ENCODE measurements at regions not wholly inside any gene's neighbourhood (a gene's known extent, or its start where the extent isn't known, plus 50 kb on each side); places are given as distances from the start of the nearest gene placed in this dataset.

GRCh38 chr5:133905424-133905823, 63.0 kb downstream of the C5orf15 start:
- no peaks in the 10 kb centered on the region for H3K9me3 ChIP-seq
- no peak for DNase-seq
- no peaks in the 10 kb centered on the region for H3K27me3 ChIP-seq
- no peaks in the 10 kb centered on the region for H3K36me3 ChIP-seq
- H3K4me3 ChIP-seq: no peak overlapping the region

- no peak for DNase-seq
- no peaks in the 10 kb centered on the region for H3K9me3 ChIP-seq
- H3K27me3 ChIP-seq: no peaks in the 10 kb centered on the region
- no peak overlapping the region for H3K4me3 ChIP-seq
- H3K36me3 ChIP-seq: no peaks in the 10 kb centered on the region
Observed at GRCh38 chr5:133904641-133905040, 63.8 kb downstream of the C5orf15 start.

GRCh38 chr5:133902511-133903118, 65.8 kb downstream of the C5orf15 start:
- Histone ChIP-seq H3K36me3 (no peaks in the 10 kb centered on the region), H3K9me3 (no peaks in the 10 kb centered on the region), H3K27me3 (no peaks in the 10 kb centered on the region), H3K4me3 (no peak overlapping the region)
- DNase-seq: no peak

GRCh38 chr5:133900534-133901270, 67.7 kb downstream of the C5orf15 start:
- no peak for DNase-seq
- Histone ChIP-seq H3K4me3 (no peak overlapping the region), H3K9me3 (no peaks in the 10 kb centered on the region), H3K36me3 (no peaks in the 10 kb centered on the region), H3K27me3 (no peaks in the 10 kb centered on the region)

GRCh38 chr5:133899506-133899905, 68.9 kb downstream of the C5orf15 start:
- no peaks in the 10 kb centered on the region for H3K36me3 ChIP-seq
- no peak overlapping the region for H3K4me3 ChIP-seq
- no peaks in the 10 kb centered on the region for H3K9me3 ChIP-seq
- no peak for DNase-seq
- H3K27me3 ChIP-seq: no peaks in the 10 kb centered on the region

- H3K27me3 ChIP-seq: no peaks in the 10 kb centered on the region
- no peak overlapping the region for H3K4me3 ChIP-seq
- no peaks in the 10 kb centered on the region for H3K9me3 ChIP-seq
- no peaks in the 10 kb centered on the region for H3K36me3 ChIP-seq
- DNase-seq: no peak
Observed at GRCh38 chr5:133898440-133898839, 70.0 kb downstream of the C5orf15 start.

GRCh38 chr5:133897431-133897830, 71.0 kb downstream of the C5orf15 start:
- no peaks in the 10 kb centered on the region for H3K36me3 ChIP-seq
- H3K27me3 ChIP-seq: no peaks in the 10 kb centered on the region
- no peaks in the 10 kb centered on the region for H3K9me3 ChIP-seq
- H3K4me3 ChIP-seq: no peak overlapping the region
- DNase-seq: no peak

- DNase-seq: no peak
- Histone ChIP-seq H3K4me3 (no peak overlapping the region), H3K9me3 (no peaks in the 10 kb centered on the region), H3K27me3 (no peaks in the 10 kb centered on the region), H3K36me3 (no peaks in the 10 kb centered on the region)
Observed at GRCh38 chr5:133896873-133897272, 71.6 kb downstream of the C5orf15 start.

- no peak for DNase-seq
- no peaks in the 10 kb centered on the region for H3K27me3 ChIP-seq
- H3K36me3 ChIP-seq: no peaks in the 10 kb centered on the region
- no peak overlapping the region for H3K4me3 ChIP-seq
- H3K9me3 ChIP-seq: no peaks in the 10 kb centered on the region
Observed at GRCh38 chr5:133895979-133896845, 72.2 kb downstream of the C5orf15 start.

- DNase-seq: no peak
- H3K9me3 ChIP-seq: no peaks in the 10 kb centered on the region
- H3K4me3 ChIP-seq: no peak overlapping the region
- no peaks in the 10 kb centered on the region for H3K27me3 ChIP-seq
- H3K36me3 ChIP-seq: no peaks in the 10 kb centered on the region
Observed at GRCh38 chr5:133894143-133894542, 74.3 kb downstream of the C5orf15 start.

GRCh38 chr5:133892774-133893173, 75.7 kb downstream of the C5orf15 start:
- no peak overlapping the region for H3K4me3 ChIP-seq
- H3K9me3 ChIP-seq: no peaks in the 10 kb centered on the region
- H3K27me3 ChIP-seq: no peaks in the 10 kb centered on the region
- no peak for DNase-seq
- H3K36me3 ChIP-seq: no peaks in the 10 kb centered on the region

GRCh38 chr5:133892306-133892705, 76.1 kb downstream of the C5orf15 start:
- H3K36me3 ChIP-seq: no peaks in the 10 kb centered on the region
- H3K9me3 ChIP-seq: no peaks in the 10 kb centered on the region
- no peak overlapping the region for H3K4me3 ChIP-seq
- DNase-seq: no peak
- H3K27me3 ChIP-seq: no peaks in the 10 kb centered on the region

- Histone ChIP-seq H3K9me3 (no peaks in the 10 kb centered on the region), H3K4me3 (no peak overlapping the region), H3K27me3 (no peaks in the 10 kb centered on the region), H3K36me3 (no peaks in the 10 kb centered on the region)
- no peak for DNase-seq
Observed at GRCh38 chr5:133891390-133891789, 77.0 kb downstream of the C5orf15 start.

GRCh38 chr5:133890776-133891280, 77.6 kb downstream of the C5orf15 start:
- DNase-seq: no peak
- Histone ChIP-seq H3K36me3 (no peaks in the 10 kb centered on the region), H3K4me3 (no peak overlapping the region), H3K27me3 (no peaks in the 10 kb centered on the region), H3K9me3 (no peaks in the 10 kb centered on the region)

GRCh38 chr5:133890314-133890713, 78.1 kb downstream of the C5orf15 start:
- Histone ChIP-seq H3K36me3 (no peaks in the 10 kb centered on the region), H3K9me3 (no peaks in the 10 kb centered on the region), H3K4me3 (no peak overlapping the region), H3K27me3 (no peaks in the 10 kb centered on the region)
- no peak for DNase-seq

- DNase-seq: no peak
- Histone ChIP-seq H3K36me3 (no peaks in the 10 kb centered on the region), H3K4me3 (no peak overlapping the region), H3K9me3 (no peaks in the 10 kb centered on the region), H3K27me3 (no peaks in the 10 kb centered on the region)
Observed at GRCh38 chr5:133889271-133889905, 79.0 kb downstream of the C5orf15 start.

GRCh38 chr5:133888625-133888991, 79.8 kb downstream of the C5orf15 start:
- DNase-seq: no peak
- Histone ChIP-seq H3K36me3 (no peaks in the 10 kb centered on the region), H3K9me3 (no peaks in the 10 kb centered on the region), H3K4me3 (no peak overlapping the region), H3K27me3 (no peaks in the 10 kb centered on the region)

All from MG63 (cell line).